Posterior cingulate gyrus (tissue), 11 donors: ENCODE measurements at regions not wholly inside any gene's neighbourhood (a gene's known extent, or its start where the extent isn't known, plus 50 kb on each side); places are given as distances from the start of the nearest gene placed in this dataset.
"Not testable (repeated sequence)": the region's sequence is repeated elsewhere in the genome, so short reads cannot be mapped to it uniquely, and the experiment has no call there.

Experiments used
- DNase-seq, 10 donors: peaks; one replicate each; pipeline versions ENCODE4 v3.0.0 to v3.0.0-alpha.2; 2020 to 2021; ENCODE audit warnings: mixed read lengths in 3 of 10
- intact Hi-C: fragments of 100-400 bp; cut with DNase I; formaldehyde crosslinking; loops from one replicate; pipeline ENCODE4 v1.15.1; 2023

- no peak for DNase-seq
- intact Hi-C loops = no loop called here
These were observed 390.3 kb upstream of the CCL2 start for GRCh38 chr17:33864758-33865229.

GRCh38 chr17:33868899-33869298, 386.2 kb upstream of the CCL2 start:
- DNase-seq = no peak

GRCh38 chr17:33870936-33871335, 384.1 kb upstream of the CCL2 start:
- intact Hi-C loops = no loop called here

More at GRCh38 chr17:33868899-33869298, 386.2 kb upstream of the CCL2 start:
- intact Hi-C loops = no loop called here

GRCh38 chr17:33871720-33872540, 383.2 kb upstream of the CCL2 start:
- intact Hi-C loops = no loop called here
- peak in 1 of 10 donors; percentile 11 for DNase-seq

More at GRCh38 chr17:33870936-33871335, 384.1 kb upstream of the CCL2 start:
- no peak for DNase-seq

GRCh38 chr17:33873201-33873617, 381.9 kb upstream of the CCL2 start:
- intact Hi-C loops = no loop called here

GRCh38 chr17:33874617-33875060, 380.4 kb upstream of the CCL2 start:
- no peak for DNase-seq
- intact Hi-C loops = no loop called here

More at GRCh38 chr17:33873201-33873617, 381.9 kb upstream of the CCL2 start:
- DNase-seq = no peak

- intact Hi-C loops = no loop called here
- DNase-seq = no peak
These were observed 379.1 kb upstream of the CCL2 start for GRCh38 chr17:33875973-33876372.

GRCh38 chr17:33882273-33882672, 372.8 kb upstream of the CCL2 start:
- intact Hi-C loops, DNase-seq: not testable (repeated sequence)

- intact Hi-C loops, DNase-seq: not testable (repeated sequence)
These were observed 372.4 kb upstream of the CCL2 start for GRCh38 chr17:33882677-33883076.

- intact Hi-C loops = no loop called here
- no peak for DNase-seq
These were observed 366.6 kb upstream of the CCL2 start for GRCh38 chr17:33888455-33888854.

GRCh38 chr17:33889040-33889439, 366.0 kb upstream of the CCL2 start:
- DNase-seq = no peak
- intact Hi-C loops = no loop called here

GRCh38 chr17:33889766-33890165, 365.3 kb upstream of the CCL2 start:
- intact Hi-C loops = no loop called here
- no peak for DNase-seq

- no peak for DNase-seq
- intact Hi-C loops = no loop called here
These were observed 362.1 kb upstream of the CCL2 start for GRCh38 chr17:33892717-33893591.

- DNase-seq = no peak
- intact Hi-C loops = no loop called here
These were observed 359.6 kb upstream of the CCL2 start for GRCh38 chr17:33895491-33895890.

GRCh38 chr17:33896263-33896662, 358.8 kb upstream of the CCL2 start:
- intact Hi-C loops = no loop called here
- no peak for DNase-seq

GRCh38 chr17:33901085-33901484, 354.0 kb upstream of the CCL2 start:
- no peak for DNase-seq
- intact Hi-C loops = no loop called here

GRCh38 chr17:33902901-33903449, 352.1 kb upstream of the CCL2 start:
- intact Hi-C loops = no loop called here
- DNase-seq = no peak

GRCh38 chr17:33904476-33904875, 350.6 kb upstream of the CCL2 start:
- no peak for DNase-seq
- intact Hi-C loops = no loop called here

- intact Hi-C loops = no loop called here
- no peak for DNase-seq
These were observed 349.7 kb upstream of the CCL2 start for GRCh38 chr17:33905338-33905800.

GRCh38 chr17:33908363-33909064, 346.6 kb upstream of the CCL2 start:
- no peak for DNase-seq
- intact Hi-C loops = no loop called here
